Thymus (tissue), 11 donors: ENCODE measurements at regions not wholly inside any gene's neighbourhood (a gene's known extent, or its start where the extent isn't known, plus 50 kb on each side); places are given as distances from the start of the nearest gene placed in this dataset.

Source experiments
- DNase-seq, 9 donors: peaks; one replicate each; pipeline ENCODE4 v3.0.0-alpha.2; 2013; ENCODE audit warnings: low spot score in 9 of 9, low read depth in 6 of 9, missing footprints in 1 of 9
- H3K27ac ChIP-seq, 2 donors: one replicate each; pipeline ENCODE4 v1.5.1; 2013; ENCODE audit warnings: control low read depth in 1 of 2, low read depth in 1 of 2, low read length in 1 of 2, mild to moderate bottlenecking in 1 of 2, moderate library complexity in 1 of 2
- H3K27me3 ChIP-seq, 2 donors: one replicate each; pipeline ENCODE4 v1.5.1; 2013; ENCODE audit warnings: low read length in 1 of 2; ENCODE audit not compliant: control insufficient read depth in 2 of 2, insufficient read depth in 1 of 2
- H3K36me3 ChIP-seq, 2 donors: one replicate each; pipeline ENCODE4 v1.5.1; 2013; ENCODE audit warnings: low read length in 1 of 2, mild to moderate bottlenecking in 1 of 2, moderate library complexity in 1 of 2; ENCODE audit not compliant: control insufficient read depth in 2 of 2, insufficient read depth in 2 of 2
- H3K4me1 ChIP-seq, 2 donors: one replicate each; pipeline ENCODE4 v1.5.1; 2013; ENCODE audit warnings: low read length in 2 of 2; ENCODE audit not compliant: control insufficient read depth in 2 of 2, insufficient read depth in 2 of 2
- H3K4me3 ChIP-seq, 2 donors: one replicate each; pipeline ENCODE4 v1.5.1; 2013; ENCODE audit warnings: low read length in 2 of 2, control low read depth in 1 of 2, mild to moderate bottlenecking in 1 of 2
- H3K9me3 ChIP-seq, 2 donors: one replicate each; pipeline ENCODE4 v1.5.1; 2013; ENCODE audit warnings: low read length in 1 of 2, mild to moderate bottlenecking in 1 of 2; ENCODE audit not compliant: control insufficient read depth in 2 of 2, insufficient read depth in 1 of 2
- WGBS: extraction: QIAGEN DNeasy Blood & Tissue Kit; methylation state at CpG from one replicate; pipeline ENCODE4 v1.1.7; 2013; 5-methylcytosine and 5-hydroxymethylcytosine counted together
- donor health status: healthy.

DNA sequence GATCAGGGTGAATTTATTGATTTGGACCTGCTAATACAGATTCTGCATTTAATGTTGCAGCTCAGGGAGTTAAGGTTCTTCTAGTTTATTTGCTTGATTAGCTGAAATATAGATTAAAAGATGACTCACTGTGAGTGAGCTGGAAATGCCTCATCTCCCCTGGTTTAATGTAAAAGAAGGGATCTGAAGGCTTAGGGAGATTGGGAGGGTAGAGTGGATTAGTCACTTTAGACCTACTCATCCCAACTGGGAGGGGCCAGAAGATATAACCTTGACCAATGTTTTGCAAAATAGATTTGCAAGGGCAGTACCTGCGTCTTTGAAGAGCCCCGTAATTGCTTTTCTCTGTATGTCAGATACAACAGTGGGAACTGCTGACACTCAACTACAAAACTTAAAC, 922.8 kb upstream of the ADGRL4 start:
- no peak overlapping the region for H3K4me3 ChIP-seq
- 95% methylated on average over 2 of the region's 2 CpGs for WGBS
- H3K4me1 ChIP-seq: no peaks in the 10 kb centered on the region
- no peaks in the 10 kb centered on the region for H3K36me3 ChIP-seq
- no peaks in the 10 kb centered on the region for H3K27me3 ChIP-seq
- H3K27ac ChIP-seq: no peak overlapping the region
- DNase-seq: no peak
- H3K9me3 ChIP-seq: peaks cover 0 to 14% of the 10 kb centered on the region in 2 donors

- Histone ChIP-seq H3K4me1 (no peaks in the 10 kb centered on the region), H3K27me3 (no peaks in the 10 kb centered on the region), H3K9me3 (peaks cover under 1 to 18% of the 10 kb centered on the region in 2 donors), H3K36me3 (no peaks in the 10 kb centered on the region), H3K4me3 (no peak overlapping the region), H3K27ac (no peak overlapping the region)
- DNase-seq: no peak
- 69% methylated on average over 2 of the region's 2 CpGs for WGBS
Measured at GRCh38 chr1:79928901-79929300, 922.4 kb upstream of the ADGRL4 start.

- peaks cover 1 to 14% of the 10 kb centered on the region in 2 donors for H3K9me3 ChIP-seq
- WGBS: 94% methylated on average over 1 of the region's 1 CpG
- H3K4me3 ChIP-seq: no peak overlapping the region
Measured at GRCh38 chr1:79920960-79921669, 914.6 kb upstream of the ADGRL4 start.

DNA sequence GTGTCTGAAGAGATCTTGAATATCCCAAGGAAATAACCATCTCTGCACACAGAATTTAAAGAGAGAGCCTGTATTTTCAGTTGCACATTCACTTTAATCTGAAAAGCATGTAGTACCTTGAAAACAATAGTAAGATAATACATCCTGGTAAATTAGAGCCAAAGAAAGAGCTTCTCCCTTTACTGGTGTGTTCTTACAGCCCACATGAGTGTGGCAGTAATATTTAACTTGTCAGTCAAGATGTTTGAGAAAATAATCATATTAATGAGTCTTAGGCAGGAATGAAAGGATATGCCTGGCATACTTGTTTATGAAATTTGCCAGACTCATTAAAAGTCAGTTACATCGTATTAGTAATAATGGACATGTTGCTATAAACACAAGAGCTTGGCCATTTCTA, 908.4 kb upstream of the ADGRL4 start:
- H3K4me3 ChIP-seq: no peak overlapping the region
- no peaks in the 10 kb centered on the region for H3K36me3 ChIP-seq
- no peaks in the 10 kb centered on the region for H3K4me1 ChIP-seq
- H3K27ac ChIP-seq: no peak overlapping the region
- WGBS: 99% methylated on average over 1 of the region's 1 CpG
- H3K27me3 ChIP-seq: no peaks in the 10 kb centered on the region
- no peak for DNase-seq
- no peaks in the 10 kb centered on the region for H3K9me3 ChIP-seq

More at GRCh38 chr1:79920960-79921669, 914.6 kb upstream of the ADGRL4 start:
- DNase-seq: no peak
- Histone ChIP-seq H3K4me1 (no peaks in the 10 kb centered on the region), H3K36me3 (no peaks in the 10 kb centered on the region), H3K27me3 (no peaks in the 10 kb centered on the region), H3K27ac (no peak overlapping the region)

DNA sequence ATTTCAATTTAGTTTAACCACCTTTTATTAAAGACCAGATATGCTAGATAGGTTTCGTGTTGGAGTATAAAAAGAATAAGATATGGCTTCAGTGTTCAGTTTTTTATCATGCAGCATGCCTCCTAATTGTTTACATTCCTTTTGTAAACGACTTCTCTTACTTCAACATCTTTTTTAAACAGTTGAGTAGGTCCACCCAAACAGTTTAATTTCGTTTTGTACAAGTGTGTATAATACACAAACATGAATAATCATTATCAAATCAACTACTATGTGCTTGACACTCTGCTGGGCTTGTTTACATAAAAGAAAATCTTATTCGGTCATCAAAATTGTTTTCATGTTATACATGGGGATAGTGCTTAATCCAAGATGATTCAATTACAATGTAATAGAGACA, 906.3 kb upstream of the ADGRL4 start:
- WGBS: 75% methylated on average over 4 of the region's 4 CpGs
- Histone ChIP-seq H3K9me3 (no peaks in the 10 kb centered on the region), H3K36me3 (no peaks in the 10 kb centered on the region), H3K4me1 (no peaks in the 10 kb centered on the region), H3K4me3 (no peak overlapping the region), H3K27me3 (no peaks in the 10 kb centered on the region), H3K27ac (no peak overlapping the region)
- DNase-seq: no peak

GRCh38 chr1:79903321-79903720, 896.8 kb upstream of the ADGRL4 start:
- Histone ChIP-seq H3K4me1 (no peaks in the 10 kb centered on the region), H3K27ac (no peak overlapping the region), H3K9me3 (peaks cover 0 to 6% of the 10 kb centered on the region in 2 donors), H3K27me3 (no peaks in the 10 kb centered on the region), H3K4me3 (no peak overlapping the region), H3K36me3 (no peaks in the 10 kb centered on the region)
- WGBS: 91% methylated on average over 3 of the region's 3 CpGs
- no peak for DNase-seq

GRCh38 chr1:79902418-79902817, 895.9 kb upstream of the ADGRL4 start:
- H3K4me1 ChIP-seq: no peaks in the 10 kb centered on the region
- H3K36me3 ChIP-seq: no peaks in the 10 kb centered on the region
- no peak overlapping the region for H3K27ac ChIP-seq
- DNase-seq: no peak
- H3K27me3 ChIP-seq: no peaks in the 10 kb centered on the region
- WGBS: 92% methylated on average over 4 of the region's 4 CpGs
- no peak overlapping the region for H3K4me3 ChIP-seq
- H3K9me3 ChIP-seq: peaks cover 0 to 6% of the 10 kb centered on the region in 2 donors

- H3K4me3 ChIP-seq: no peak overlapping the region
- H3K4me1 ChIP-seq: no peaks in the 10 kb centered on the region
- H3K27me3 ChIP-seq: no peaks in the 10 kb centered on the region
- H3K9me3 ChIP-seq: no peaks in the 10 kb centered on the region
- no peak for DNase-seq
- no peaks in the 10 kb centered on the region for H3K36me3 ChIP-seq
- no peak overlapping the region for H3K27ac ChIP-seq
- WGBS: 85% methylated on average over 4 of the region's 4 CpGs
Measured at GRCh38 chr1:79899914-79900313, 893.4 kb upstream of the ADGRL4 start.

DNA sequence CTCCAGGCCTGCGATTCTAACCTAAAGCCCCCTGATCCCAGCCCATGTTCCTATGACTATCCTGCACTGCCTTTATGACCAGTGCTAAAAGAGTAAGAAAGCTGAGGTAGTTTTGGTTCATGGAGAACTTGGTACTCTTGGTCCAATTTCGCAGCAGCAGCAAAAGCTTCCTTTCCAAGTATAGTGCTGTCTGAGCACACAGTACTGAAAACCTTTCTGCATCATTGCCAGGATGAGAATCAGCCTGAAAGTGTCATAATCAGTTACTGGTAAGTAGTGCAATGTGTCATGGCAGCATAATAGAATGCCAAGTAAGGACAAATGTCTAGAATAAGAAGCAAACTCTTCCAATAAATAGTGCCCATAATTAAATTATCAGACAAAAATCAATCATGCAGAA, 889.6 kb upstream of the ADGRL4 start:
- H3K4me1 ChIP-seq: no peaks in the 10 kb centered on the region
- H3K9me3 ChIP-seq: peaks cover 0 to 5% of the 10 kb centered on the region in 2 donors
- no peaks in the 10 kb centered on the region for H3K36me3 ChIP-seq
- no peak overlapping the region for H3K27ac ChIP-seq
- H3K4me3 ChIP-seq: no peak overlapping the region
- DNase-seq: no peak
- no peaks in the 10 kb centered on the region for H3K27me3 ChIP-seq
- WGBS: 93% methylated on average over 2 of the region's 2 CpGs
